Fibroblast of upper back skin (primary cell): ENCODE measurements at regions not wholly inside any gene's neighbourhood (a gene's known extent, or its start where the extent isn't known, plus 50 kb on each side); places are given as distances from the start of the nearest gene placed in this dataset.
"Not testable (repeated sequence)": the region's sequence is repeated elsewhere in the genome, so short reads cannot be mapped to it uniquely, and the experiment has no call there.

Experiments
- DNase-seq: peaks from one replicate; pipeline ENCODE4 v3.0.0-alpha.2; 2013

DNA sequence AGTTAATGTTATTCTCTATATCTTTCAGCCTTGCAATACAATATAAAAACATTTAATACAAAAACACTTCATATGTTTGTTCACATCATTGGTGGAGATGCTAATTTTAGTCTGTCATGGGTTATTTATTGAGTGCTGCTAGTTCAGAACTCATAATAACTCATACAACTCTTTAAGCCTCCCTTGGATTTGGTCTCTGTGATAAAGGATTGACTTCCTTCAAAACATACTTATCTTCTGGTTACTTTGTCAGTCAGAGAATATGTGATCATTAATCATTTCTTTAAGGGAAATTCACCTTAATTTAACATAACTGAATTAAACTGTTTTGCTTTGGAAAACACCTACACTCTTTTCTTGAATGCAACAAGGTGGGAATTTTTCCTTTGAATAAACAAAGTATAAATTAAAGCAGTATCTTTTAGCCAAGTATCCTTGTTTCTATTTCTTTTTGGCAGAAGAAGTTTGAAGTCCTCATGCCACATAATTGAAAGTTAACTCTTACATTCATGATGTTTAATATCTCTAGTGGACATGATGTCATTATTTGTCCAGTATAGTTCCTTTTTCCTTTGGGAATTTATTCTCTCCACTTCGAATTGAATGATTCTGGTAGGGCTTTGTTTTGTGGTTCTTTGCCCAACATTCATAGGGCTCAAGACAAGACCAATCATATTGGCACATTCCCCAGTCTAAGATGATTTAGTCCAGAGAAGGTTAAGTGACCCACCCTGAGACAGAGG is 133.2 kb upstream of the CENPW start:
- DNase-seq: no peak

DNA sequence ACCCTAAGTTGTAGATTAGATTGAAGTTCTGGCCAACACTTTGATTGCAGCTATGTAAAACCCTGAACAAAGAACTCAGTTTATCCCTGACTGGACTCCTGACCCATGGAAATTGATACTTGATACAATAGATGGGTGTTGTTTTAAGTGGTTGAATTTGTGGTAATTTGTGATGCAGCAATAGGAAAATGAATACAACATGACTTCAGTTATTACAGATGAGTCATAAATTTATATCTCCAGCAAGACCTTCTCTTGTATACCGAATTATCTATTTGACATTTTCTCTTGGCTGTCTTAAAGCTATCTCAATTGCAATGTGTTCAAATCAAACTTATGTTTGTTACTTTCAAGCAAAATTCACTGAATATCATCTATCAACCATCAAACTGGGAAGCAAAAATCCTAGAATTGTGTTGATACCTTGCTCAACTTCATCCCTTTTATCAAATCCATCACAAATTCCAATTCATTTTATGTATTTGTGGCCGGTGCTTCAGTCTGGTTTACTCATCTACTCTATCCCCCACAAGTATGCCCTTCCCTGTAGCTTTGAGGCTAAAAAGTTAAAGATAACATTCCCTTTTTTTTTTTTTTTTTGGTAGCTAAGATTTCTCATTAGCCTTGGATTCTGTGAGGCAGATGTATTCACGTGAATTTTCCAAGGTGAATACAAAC is 129.4 kb upstream of the CENPW start:
- DNase-seq: no peak

DNA sequence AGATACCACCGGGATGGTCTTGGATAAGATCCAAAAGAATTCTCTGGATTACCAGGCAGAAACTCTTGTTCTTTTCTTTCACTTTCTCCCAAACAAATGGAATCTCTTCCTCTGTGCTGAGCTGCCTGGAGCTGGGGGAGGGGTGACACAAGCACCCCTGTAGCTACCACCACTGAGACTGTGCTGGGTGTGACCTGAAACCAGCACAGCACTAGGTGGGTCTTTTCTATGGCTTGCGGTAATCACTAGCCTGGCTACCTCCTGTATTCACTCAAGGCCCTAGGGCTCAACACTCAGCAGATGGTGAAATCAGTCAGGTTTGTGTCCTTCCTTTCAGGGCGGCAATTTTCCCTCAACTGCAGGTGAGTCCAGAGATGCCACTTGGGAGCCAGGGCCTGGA is 122.4 kb upstream of the CENPW start:
- no peak for DNase-seq

DNA sequence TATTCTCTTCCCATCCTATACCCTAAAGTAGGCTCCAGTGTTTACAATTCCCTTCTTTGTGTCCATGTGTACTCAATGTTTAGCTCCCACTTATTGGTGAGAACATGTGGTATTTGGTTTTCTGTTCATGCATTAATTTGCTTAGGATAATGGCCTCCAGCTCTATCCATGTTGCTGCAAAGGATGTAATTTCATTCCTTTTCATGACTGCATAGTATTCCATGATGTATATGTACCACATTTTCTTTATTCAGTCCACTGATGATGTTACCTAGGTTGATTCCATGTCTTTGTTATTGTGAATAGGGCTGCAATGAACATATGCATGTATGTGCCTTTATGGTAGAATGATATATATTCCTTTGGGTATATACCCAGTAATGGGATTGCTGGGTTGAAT is 119.0 kb upstream of the CENPW start:
- DNase-seq: not testable (repeated sequence)

DNA sequence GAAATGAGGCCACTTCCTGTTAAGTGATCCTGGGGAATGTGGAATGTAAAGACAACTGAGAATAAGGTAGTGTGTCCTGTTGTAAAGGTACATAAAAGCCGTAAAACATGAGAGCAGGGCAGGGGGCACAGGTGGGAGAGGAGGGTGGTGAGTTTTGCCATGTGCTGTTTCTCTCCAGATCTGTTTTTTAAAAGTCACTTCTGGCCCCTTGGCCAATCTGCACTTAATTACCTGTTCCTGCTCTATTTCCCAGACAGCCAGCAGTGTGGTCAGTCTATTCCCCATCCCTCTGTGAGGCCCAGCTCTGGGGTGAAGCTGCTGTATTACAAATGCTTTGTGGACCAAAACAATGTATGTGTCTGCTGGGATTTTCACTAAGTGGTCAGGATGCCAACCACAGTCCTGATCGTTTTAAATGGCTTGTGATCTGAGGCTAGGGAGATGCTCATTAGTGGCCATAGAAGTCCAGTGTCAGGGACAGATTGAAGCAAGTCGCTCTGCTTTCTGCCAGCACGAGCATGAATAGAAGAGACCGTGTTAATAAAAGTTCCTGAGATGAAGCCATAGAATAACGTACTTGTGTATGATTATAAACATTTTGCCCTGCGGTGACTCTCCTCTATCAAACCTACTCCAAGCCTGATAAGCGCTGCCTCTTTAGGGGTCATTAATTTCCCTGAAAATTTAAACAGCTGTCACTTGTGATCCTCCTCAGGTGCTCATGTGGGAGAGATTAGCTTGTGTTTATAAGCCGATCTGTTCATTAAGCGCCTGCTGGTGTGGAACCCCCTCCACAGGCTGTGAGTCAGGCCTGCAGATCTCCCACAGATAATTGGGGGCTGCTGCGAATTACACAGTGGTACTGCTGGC is 111.8 kb upstream of the CENPW start:
- no peak for DNase-seq

DNA sequence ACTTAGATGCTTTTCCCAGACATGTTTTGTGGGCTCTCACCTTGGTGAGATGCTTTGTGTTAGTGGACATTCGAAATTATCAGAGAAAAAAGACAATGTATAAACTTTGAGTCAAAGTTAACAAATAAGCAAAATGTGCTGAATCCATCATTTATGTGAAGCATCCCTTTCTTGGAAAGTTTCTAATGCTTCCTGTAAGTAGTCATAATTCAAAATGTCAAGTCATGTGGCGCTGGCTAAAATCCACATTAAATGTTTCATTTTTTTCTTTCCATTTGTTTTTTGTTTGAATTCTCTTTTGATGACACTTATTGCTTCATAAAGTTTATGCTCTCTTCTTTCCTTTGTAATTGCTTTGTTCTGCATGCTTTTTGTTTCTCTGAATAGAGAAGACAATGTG is 107.2 kb upstream of the CENPW start:
- no peak for DNase-seq

DNA sequence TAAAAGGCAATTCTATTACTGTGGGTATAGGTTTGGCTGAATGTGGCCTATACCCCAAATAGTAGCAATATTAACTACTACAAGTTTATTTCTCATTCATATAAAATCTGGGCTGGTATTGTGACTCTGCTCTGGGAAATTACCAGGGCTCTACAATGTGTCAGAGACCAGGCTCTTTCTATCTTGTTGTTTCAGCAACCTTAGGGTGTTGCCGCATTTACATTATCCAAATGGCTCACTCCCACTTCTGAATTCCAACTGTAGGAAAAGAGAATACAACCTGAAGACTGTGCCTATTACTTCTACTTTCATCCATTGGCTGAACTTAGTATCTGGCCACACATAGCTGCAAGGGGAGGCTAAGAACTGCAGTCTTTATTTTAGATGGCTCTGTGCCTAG is 106.7 kb upstream of the CENPW start:
- DNase-seq: no peak

DNA sequence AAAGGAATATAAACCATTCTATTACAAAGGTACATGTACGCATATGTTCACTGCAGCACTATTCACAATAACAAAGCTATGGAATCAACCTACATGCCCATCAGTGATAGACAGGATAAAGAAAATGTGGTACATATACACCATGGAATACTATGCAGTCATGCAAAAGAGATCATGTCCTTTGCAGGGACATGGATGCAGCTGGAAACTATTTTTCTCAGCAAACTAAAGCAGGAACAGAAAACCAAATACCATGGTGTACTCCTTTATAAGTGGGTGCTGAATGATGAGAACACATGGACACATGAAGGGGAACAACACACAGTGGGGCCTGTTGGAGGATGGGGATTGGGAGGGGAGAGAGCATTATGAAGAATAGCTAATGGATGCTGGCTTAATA is 104.6 kb upstream of the CENPW start:
- no peak for DNase-seq

DNA sequence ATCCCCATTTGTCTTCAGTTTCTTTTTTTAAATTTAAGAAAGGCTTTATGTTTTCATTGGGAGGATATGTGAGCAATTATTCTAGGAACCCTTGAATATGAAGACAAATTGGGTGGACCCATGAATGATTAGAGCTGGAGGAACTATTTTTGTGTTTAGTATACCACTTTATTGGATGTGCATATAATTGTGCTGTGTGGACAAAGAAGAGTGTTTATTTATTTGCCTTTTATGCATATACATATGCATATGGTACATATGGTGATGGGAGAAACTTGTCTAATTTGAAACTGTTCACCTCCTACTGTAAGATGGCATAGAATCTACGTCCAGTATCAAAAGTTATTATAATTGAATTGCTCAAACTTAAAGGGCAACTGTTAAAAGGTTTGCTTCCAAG is 94.8 kb upstream of the CENPW start:
- no peak for DNase-seq

DNA sequence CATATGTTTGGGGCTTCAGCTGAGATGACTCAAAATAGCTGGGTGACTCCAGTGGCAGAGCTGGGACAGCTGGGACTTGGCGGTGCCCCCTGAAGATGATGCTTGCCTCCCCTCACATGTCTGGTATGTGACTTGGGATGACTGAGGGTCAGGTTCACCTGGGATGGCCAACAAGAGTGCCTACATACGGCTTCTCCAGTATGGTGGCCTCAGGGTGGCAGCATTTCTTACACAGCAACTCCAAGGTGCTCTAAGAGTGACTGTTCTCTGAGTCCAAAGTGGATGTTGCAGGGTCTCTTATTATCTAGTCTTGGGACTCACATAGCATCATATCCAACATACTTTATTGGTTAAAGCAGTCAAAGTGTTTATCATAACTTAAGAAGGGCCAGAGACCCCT is 87.8 kb upstream of the CENPW start:
- no peak for DNase-seq

DNA sequence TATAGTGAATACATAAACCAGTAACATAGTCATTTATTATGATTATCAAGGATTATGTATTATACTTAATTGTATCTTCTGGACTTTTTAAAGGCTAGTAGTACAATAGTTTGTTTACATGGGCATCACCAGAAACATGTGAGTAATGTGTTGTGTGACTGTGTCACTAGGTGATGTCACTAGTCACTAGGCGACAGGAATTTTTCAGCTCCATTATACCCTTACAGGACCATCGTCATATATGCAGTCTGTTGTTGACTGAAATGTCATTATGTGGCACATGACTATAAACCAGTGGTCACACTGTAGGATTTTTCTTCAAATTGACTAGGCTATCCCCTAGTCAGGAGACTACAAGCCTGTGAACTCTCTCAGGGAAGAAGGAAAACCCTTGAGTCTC is 86.5 kb upstream of the CENPW start:
- DNase-seq: no peak

DNA sequence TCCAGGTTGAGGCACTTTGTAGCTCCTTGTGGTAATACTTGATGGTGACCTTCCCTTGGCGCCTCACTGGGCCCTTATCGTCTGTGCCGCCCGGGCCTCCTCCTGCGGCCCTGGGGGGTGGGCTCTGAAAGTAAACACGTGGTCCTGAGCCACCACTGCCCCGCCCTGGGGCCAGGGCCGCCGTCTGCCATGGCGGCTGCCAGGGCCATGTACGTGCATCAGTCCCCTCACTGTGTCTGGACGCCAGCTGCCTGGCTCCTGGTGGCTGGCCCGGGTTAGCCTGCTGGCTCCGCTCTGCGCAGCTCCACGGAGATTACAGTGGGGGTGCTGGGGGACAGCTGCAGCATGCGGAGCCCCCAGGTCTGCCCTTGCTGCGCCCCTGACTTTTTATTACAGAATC is 81.8 kb upstream of the CENPW start:
- DNase-seq: no peak

DNA sequence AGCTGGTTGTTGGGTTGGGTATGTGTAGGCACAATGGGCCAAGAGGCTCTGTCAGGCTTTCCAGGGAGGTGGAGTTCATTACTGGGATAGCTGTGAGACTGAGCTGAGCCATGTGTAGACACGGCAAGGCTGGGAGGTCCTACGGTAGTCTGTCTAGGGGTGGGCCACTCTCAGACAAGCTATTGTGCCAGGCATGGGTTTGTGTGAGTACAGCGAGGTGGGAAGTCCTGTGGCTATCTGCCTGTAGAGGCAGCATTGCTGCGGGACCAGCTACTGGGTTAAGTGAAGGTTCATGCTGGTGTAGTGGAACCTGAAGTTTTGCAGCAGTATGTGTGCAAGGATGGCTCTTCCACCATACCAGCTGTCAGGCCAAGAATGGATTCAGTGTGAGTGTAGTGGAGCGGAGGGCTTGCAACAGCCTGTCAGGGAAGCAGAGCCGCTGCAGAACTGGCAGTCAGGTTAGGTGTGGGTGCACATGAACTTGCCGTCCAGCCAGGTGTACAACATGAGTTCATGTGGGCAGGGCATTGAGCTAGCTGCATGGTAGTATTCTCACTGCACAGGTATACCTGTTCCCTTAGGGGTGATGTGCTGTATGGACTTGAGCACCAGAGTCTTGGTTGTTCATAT is 78.0 kb upstream of the CENPW start:
- DNase-seq: no peak

DNA sequence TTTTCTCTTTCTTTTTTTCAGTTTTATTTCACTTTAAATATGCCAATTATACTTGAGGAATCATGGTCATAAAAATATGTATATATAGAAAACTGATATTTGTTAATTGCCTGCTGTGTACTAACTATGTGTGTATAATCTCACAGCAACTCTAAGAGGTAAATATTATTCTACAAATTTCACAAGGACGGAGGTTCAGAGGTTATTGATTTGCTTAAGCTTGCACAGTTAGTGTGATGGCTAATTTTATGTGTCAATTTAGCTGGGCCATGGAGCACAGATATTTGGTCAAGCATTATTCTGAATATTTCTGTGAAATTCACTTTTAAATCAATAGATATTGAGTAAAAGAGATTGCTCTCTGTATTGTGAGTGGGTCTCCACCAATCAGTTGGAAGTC is 75.7 kb upstream of the CENPW start:
- DNase-seq: no peak

DNA sequence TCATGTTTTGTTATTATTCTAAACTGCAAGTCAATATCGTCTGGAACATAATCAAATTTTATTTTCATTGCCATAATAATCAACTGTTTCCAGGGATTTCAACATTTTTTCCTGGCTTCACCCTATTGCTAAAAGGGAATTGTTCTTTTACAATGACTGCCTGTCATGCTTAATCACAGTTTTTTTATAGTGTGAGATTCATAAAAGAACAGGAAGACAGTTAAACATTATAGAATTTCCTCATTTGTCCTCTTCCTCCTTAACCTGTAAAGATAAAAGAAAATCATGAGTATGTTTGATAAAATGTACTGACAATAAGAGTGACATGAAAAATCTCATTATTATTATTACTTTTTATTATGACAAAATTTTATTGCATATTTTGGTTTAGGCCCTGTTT is 73.3 kb upstream of the CENPW start:
- no peak for DNase-seq

DNA sequence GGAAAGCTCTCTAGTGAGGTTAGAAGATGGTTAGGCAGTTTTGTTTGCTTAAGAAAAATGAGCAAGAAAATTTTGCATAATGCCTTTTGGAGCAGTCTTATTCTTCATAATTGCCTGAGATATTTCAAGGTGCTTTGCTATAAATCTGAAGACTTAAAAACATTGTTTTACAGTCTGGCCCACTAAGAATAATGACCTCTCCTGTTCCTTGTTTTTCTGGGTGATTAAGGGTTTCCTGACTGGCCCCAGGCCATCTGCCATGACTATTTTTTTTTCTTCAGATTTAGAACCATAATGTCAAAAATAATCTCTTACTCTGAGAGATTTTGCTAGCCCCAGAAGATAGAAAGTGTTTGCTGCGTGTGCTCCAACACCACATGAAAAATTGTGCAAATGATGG is 72.3 kb upstream of the CENPW start:
- DNase-seq: peak; percentile 4

DNA sequence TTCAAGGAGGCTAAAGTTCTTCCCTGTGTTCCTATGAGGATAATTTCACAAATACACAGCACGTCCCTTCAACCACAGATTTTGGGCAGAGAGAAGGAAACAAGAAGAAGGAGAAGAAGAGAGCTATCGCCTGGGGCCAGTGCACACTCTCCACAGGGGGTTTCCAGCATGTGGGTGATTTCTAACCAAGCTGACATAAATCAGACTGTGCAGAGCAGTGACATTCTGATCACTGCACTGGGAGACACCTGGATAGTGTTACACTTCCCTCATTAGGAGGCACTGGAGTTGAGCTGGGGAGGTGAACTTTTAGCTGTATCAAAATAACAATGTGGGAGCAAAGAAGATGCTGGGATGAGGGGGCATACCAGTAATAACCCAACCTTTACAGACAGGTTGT is 71.8 kb upstream of the CENPW start:
- no peak for DNase-seq

DNA sequence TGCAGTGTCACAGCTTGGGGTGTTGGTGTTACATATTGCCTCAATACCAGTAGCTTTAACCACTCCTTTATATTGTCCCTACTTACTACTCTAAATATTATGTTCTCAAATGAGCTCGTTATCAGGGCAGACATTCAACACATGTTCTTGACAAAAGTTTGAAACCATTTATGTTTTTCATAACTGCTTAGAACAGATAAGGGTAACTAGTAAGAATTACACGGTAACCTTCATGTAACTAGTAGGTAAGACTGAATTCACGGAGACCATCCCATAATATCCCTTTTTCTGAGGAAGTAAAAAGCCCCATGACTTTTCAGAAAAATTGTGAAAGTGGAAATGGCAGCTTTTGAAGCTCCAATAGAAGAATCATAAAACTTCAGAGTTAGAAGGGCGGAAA is 59.6 kb upstream of the CENPW start:
- no peak for DNase-seq

DNA sequence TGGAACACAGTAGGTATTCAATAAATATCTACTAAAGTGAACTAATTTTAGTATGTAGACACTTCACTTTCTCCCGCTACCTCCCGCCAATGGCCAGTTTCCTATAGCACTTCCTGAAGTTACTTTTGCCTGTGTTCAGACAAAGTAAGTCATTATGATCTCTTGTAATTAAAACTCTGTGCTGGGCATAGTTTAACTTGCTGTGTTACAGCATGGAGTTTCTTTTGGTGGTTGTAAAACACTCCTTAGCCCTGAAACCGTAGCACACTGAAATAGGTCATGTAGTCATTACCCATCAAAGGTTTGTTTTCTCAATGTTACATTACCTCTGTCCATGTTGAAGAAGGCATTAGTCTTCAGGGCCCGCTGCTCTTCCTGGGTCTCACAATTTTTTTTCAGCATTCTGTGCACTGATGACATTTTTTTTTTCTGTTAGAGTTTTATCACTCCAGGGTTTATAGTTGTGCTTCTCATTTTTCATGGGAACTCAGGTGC is 54.0 kb upstream of the CENPW start:
- no peak for DNase-seq
